ENCODE measurements at regions not wholly inside any gene's neighbourhood (a gene's known extent, or its start where the extent isn't known, plus 50 kb on each side); places are given as distances from the start of the nearest gene placed in this dataset.

DNA sequence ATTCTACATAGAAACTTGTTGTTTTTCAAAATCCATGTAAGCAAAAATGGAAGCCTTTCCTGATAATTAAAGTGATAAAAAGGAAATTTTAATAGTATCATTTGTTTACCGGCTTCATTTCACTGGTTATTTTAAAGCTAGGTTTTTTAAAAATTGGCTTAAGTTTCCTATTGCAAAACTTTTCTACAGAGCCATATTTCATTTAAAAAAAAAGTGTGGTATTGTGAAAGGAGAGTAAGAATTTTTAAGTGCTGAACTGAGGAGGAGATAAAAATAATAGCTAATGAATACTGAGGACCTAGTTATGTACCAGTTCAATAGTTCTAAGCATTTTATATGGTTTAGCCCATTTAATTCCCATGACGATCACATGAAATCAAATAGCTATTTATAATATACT is 172.2 kb upstream of the COL1A2 start:
- POLR2A ChIA-PET (ENCODE audit: unreplicated experiment), result no interaction called here
- ATAC-seq, result no peak
- CTCF ChIA-PET, result interaction anchor here (0.7 kb wide), 1 partner anchor 423 kb away, joined by 4 read pairs; no protein-coding TSS in a partner anchor

DNA sequence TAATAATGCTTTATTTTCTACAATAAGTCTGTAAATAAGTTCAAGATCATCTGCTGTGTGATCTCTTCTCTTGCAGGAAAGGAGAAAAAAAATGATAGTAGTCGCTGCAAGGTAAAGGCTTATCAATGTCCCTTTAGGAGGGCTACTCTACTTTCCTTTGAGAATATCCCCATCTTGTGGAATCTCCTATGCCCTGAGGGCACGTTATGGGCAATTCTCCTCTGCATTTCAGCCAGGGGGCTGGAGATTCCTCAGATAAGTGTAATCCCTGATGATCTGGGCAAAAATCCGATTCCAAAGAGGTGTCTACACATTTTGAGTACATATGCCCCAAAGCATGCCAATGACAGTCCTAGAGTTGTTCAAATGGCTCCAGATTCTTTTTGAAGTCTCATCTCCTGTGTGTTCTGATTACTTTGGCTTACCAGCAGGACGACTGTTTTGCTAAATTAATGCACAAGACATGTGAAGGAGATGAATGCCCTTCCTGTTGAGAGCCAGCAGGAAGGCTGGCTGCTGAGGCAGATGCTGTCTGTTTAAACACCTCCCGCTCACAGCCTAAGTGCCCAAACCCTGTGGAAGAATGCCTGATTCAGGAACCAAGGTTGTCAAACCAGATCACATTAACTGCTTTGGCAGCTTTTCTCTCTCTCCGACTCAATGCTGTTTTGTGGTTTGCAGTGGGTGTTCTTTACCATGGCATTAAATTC is 171.2 kb upstream of the COL1A2 start:
- no peaks in the 10 kb centered on the region for H3K27me3 ChIP-seq (ENCODE audit: low read length)
- intact Hi-C loops (cut with micrococcal nuclease), result loop anchor here (1.0 to 2.0 kb wide), 2 partner anchors 137 to 424 kb away; no protein-coding TSS in a partner anchor
- H2AFZ ChIP-seq (ENCODE audit: low read length), result peak overlapping the region; percentile 28; the same call in 1 of the 2 replicates
- H3F3A ChIP-seq (ENCODE audit: low read length, unreplicated experiment), result no peaks in the 10 kb centered on the region
- ChIA-PET CTCF (interaction anchor here (0.7 kb wide), 1 partner anchor 424 kb away, joined by 4 read pairs; no protein-coding TSS in a partner anchor), POLR2A (ENCODE audit: unreplicated experiment) (no interaction called here)
- H3K9me3 ChIP-seq (ENCODE audit: low read length), result no peaks in the 10 kb centered on the region
- no peak overlapping the region for H3K4me3 ChIP-seq (ENCODE audit: low read length)
- peak; percentile 63 for DNase-seq
- TF ChIP-seq EZH2 (IDR thresholded peaks at IDR 0.05; ENCODE audit: low read length, unreplicated experiment) (no peak), EZH2phosphoT487 (IDR thresholded peaks at IDR 0.05; ENCODE audit: borderline replicate concordance, low read length) (no peak)
- TF ChIP-seq, protein P1, sequence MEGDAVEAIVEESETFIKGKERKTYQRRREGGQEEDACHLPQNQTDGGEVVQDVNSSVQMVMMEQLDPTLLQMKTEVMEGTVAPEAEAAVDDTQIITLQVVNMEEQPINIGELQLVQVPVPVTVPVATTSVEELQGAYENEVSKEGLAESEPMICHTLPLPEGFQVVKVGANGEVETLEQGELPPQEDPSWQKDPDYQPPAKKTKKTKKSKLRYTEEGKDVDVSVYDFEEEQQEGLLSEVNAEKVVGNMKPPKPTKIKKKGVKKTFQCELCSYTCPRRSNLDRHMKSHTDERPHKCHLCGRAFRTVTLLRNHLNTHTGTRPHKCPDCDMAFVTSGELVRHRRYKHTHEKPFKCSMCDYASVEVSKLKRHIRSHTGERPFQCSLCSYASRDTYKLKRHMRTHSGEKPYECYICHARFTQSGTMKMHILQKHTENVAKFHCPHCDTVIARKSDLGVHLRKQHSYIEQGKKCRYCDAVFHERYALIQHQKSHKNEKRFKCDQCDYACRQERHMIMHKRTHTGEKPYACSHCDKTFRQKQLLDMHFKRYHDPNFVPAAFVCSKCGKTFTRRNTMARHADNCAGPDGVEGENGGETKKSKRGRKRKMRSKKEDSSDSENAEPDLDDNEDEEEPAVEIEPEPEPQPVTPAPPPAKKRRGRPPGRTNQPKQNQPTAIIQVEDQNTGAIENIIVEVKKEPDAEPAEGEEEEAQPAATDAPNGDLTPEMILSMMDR (conservative IDR thresholded peaks at IDR 0.05; ENCODE audit: low read depth, low read length), result peak; percentile 52
- no peaks in the 10 kb centered on the region for H3K4me1 ChIP-seq (ENCODE audit: insufficient read depth, low read length)
- no peaks in the 10 kb centered on the region for H4K20me1 ChIP-seq (ENCODE audit: low read length)
- no peak overlapping the region for H3K4me2 ChIP-seq (ENCODE audit: low read length)
- H3K79me2 ChIP-seq (ENCODE audit: low read length), result no peaks in the 10 kb centered on the region
- no peaks in the 10 kb centered on the region for H3K9me2 ChIP-seq (replicated peaks; ENCODE audit: low read length)
- no TSS peak for BruUV-seq (replicated peaks)
- no peak overlapping the region for H3K27ac ChIP-seq (ENCODE audit: low read length)
- H3K9ac ChIP-seq (ENCODE audit: low read length), result no peak overlapping the region
- no peaks in the 10 kb centered on the region for H3K36me3 ChIP-seq (ENCODE audit: low read depth, low read length)
- ATAC-seq, result peak; percentile 74

More for the DNA sequence above, 172.2 kb upstream of the COL1A2 start:
- H3K4me3 ChIP-seq (ENCODE audit: low read length), result no peak overlapping the region
- no peaks in the 10 kb centered on the region for H3K9me3 ChIP-seq (ENCODE audit: low read length)
- no peak overlapping the region for H3K27ac ChIP-seq (ENCODE audit: low read length)
- no peaks in the 10 kb centered on the region for H3K36me3 ChIP-seq (ENCODE audit: low read depth, low read length)
- no TSS peak for BruUV-seq (replicated peaks)
- no peaks in the 10 kb centered on the region for H3K4me1 ChIP-seq (ENCODE audit: insufficient read depth, low read length)
- H3F3A ChIP-seq (ENCODE audit: low read length, unreplicated experiment), result no peaks in the 10 kb centered on the region
- H4K20me1 ChIP-seq (ENCODE audit: low read length), result no peaks in the 10 kb centered on the region
- H2AFZ ChIP-seq (ENCODE audit: low read length), result no peak overlapping the region
- intact Hi-C loops (cut with micrococcal nuclease), result loop anchor here (2.0 kb wide), 1 partner anchor 136 kb away; no protein-coding TSS in a partner anchor
- H3K79me2 ChIP-seq (ENCODE audit: low read length), result no peaks in the 10 kb centered on the region
- H3K4me2 ChIP-seq (ENCODE audit: low read length), result no peak overlapping the region
- H3K9me2 ChIP-seq (replicated peaks; ENCODE audit: low read length), result no peaks in the 10 kb centered on the region
- H3K27me3 ChIP-seq (ENCODE audit: low read length), result no peaks in the 10 kb centered on the region
- DNase-seq, result no peak
- TF ChIP-seq, protein P1 (conservative IDR thresholded peaks at IDR 0.05; ENCODE audit: low read depth, low read length), result no peak
- no peak for TF ChIP-seq EZH2 (IDR thresholded peaks at IDR 0.05; ENCODE audit: low read length, unreplicated experiment)
- no peak for TF ChIP-seq EZH2phosphoT487 (IDR thresholded peaks at IDR 0.05; ENCODE audit: borderline replicate concordance, low read length)
- no peak overlapping the region for H3K9ac ChIP-seq (ENCODE audit: low read length)

DNA sequence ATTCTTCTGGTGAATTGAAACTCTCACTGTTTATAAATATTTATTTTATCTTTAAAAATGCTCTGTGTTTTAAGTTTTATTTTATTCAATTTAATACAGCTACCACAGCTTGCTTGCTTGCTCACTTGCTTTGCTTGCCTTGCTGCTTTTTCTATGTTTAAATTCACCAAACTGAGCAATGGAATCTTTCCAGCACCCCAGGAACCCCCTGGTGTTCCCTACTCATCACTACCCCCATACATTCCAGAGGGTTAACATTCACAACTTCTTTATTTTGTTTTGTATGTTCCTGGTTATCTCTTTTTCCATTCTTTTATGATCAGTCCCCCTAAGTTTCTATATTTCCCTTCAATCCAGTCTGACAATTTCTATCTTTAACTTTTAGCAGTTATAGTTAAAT is 166.5 kb upstream of the COL1A2 start:
- no peaks in the 10 kb centered on the region for H3K9me2 ChIP-seq (replicated peaks; ENCODE audit: low read length)
- no peak overlapping the region for H3K9ac ChIP-seq (ENCODE audit: low read length)
- CTCF ChIA-PET, result no interaction called here
- no peaks in the 10 kb centered on the region for H3K36me3 ChIP-seq (ENCODE audit: low read depth, low read length)
- no peaks in the 10 kb centered on the region for H3F3A ChIP-seq (ENCODE audit: low read length, unreplicated experiment)
- no peaks in the 10 kb centered on the region for H3K9me3 ChIP-seq (ENCODE audit: low read length)
- intact Hi-C loops (cut with micrococcal nuclease), result no loop called here
- no peak for DNase-seq
- H3K4me2 ChIP-seq (ENCODE audit: low read length), result no peak overlapping the region
- no peak for ATAC-seq
- H3K79me2 ChIP-seq (ENCODE audit: low read length), result no peaks in the 10 kb centered on the region
- H3K27me3 ChIP-seq (ENCODE audit: low read length), result no peaks in the 10 kb centered on the region
- H2AFZ ChIP-seq (ENCODE audit: low read length), result no peak overlapping the region
- H4K20me1 ChIP-seq (ENCODE audit: low read length), result no peaks in the 10 kb centered on the region
- H3K27ac ChIP-seq (ENCODE audit: low read length), result no peak overlapping the region
- H3K4me1 ChIP-seq (ENCODE audit: insufficient read depth, low read length), result no peaks in the 10 kb centered on the region
- POLR2A ChIA-PET (ENCODE audit: unreplicated experiment), result no interaction called here
- no peak overlapping the region for H3K4me3 ChIP-seq (ENCODE audit: low read length)
- BruUV-seq (replicated peaks), result no TSS peak
- TF ChIP-seq, protein P1 (conservative IDR thresholded peaks at IDR 0.05; ENCODE audit: low read depth, low read length), result no peak
- TF ChIP-seq EZH2 (IDR thresholded peaks at IDR 0.05; ENCODE audit: low read length, unreplicated experiment) (no peak), EZH2phosphoT487 (IDR thresholded peaks at IDR 0.05; ENCODE audit: borderline replicate concordance, low read length) (no peak)
